ENCODE measurements at regions not wholly inside any gene's neighbourhood (a gene's known extent, or its start where the extent isn't known, plus 50 kb on each side); places are given as distances from the start of the nearest gene placed in this dataset.

DNA sequence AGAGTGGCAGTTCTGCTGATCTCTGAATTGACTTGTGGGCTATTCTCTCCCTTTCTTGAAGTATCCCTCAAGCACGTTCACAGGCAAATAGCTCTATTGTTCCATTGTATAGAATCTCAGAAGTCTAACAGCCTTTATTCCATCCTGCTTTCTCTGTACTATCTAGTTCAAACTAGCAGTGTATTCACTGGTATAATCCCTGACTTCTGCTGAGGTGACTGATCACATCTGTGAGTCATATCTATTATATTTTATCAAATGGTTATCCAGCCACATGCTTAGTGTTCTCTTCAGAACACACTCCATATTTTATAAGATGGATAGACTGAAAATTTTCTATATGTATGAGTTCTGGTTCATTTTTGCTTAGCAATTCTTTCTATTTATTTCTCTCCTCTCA, 866.1 kb downstream of the C12orf50 start:
- H3K4me3 Mint-ChIP-seq: no peak overlapping the region
- ChIA-PET CTCF (no interaction called here), POLR2A (no interaction called here)
- H3K36me3 Mint-ChIP-seq (ENCODE audit: low read depth): no peaks in the 10 kb centered on the region
- H3K4me1 Mint-ChIP-seq: no peaks in the 10 kb centered on the region
- no peak overlapping the region for H3K27ac Mint-ChIP-seq
- H3K27me3 Mint-ChIP-seq: no peaks in the 10 kb centered on the region
- H3K9me3 Mint-ChIP-seq: peaks cover 6% of the 10 kb centered on the region
- DNase-seq: no peak

GRCh38 chr12:87160848-87161601, 868.2 kb downstream of the C12orf50 start:
- CTCF ChIA-PET: no interaction called here

GRCh38 chr12:87157791-87158190, 871.4 kb downstream of the C12orf50 start:
- Mint-ChIP-seq H3K4me3 (no peak overlapping the region), H3K27me3 (no peaks in the 10 kb centered on the region), H3K4me1 (no peaks in the 10 kb centered on the region), H3K27ac (no peak overlapping the region), H3K9me3 (no peaks in the 10 kb centered on the region), H3K36me3 (ENCODE audit: low read depth) (no peaks in the 10 kb centered on the region)
- ChIA-PET CTCF (no interaction called here), POLR2A (no interaction called here)
- no peak for DNase-seq

More at GRCh38 chr12:87160848-87161601, 868.2 kb downstream of the C12orf50 start:
- H3K9me3 Mint-ChIP-seq: no peaks in the 10 kb centered on the region
- POLR2A ChIA-PET: no interaction called here
- no peak overlapping the region for H3K27ac Mint-ChIP-seq
- H3K27me3 Mint-ChIP-seq: no peaks in the 10 kb centered on the region
- no peaks in the 10 kb centered on the region for H3K4me1 Mint-ChIP-seq
- H3K36me3 Mint-ChIP-seq (ENCODE audit: low read depth): no peaks in the 10 kb centered on the region
- no peak for DNase-seq
- H3K4me3 Mint-ChIP-seq: no peak overlapping the region

DNA sequence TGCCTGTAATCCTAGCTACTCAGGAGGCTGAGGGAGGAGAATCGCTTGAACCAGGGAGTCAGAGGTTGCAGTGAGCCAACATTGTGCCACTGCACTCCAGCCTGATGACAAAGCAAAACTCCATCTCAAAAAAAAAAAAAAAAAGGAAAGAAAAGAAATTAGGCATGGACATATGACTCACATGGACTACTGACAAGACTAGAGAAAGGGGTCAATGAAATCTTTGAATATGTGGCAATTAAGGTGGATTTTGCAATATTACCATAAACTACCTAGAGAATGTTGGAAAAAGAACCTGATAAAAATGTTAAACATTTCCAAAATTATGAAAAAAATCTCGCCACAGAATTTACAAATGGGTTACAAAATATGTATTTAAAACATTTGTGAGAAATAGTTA, 873.6 kb downstream of the C12orf50 start:
- no peak for DNase-seq
- Mint-ChIP-seq H3K27me3 (no peaks in the 10 kb centered on the region), H3K27ac (no peak overlapping the region), H3K4me1 (no peaks in the 10 kb centered on the region), H3K36me3 (ENCODE audit: low read depth) (no peaks in the 10 kb centered on the region), H3K4me3 (no peak overlapping the region), H3K9me3 (peaks cover 4% of the 10 kb centered on the region)
- POLR2A ChIA-PET: no interaction called here
- CTCF ChIA-PET: no interaction called here

GRCh38 chr12:87152841-87153528, 876.2 kb downstream of the C12orf50 start:
- H3K9me3 Mint-ChIP-seq: peaks cover 9% of the 10 kb centered on the region
- POLR2A ChIA-PET: no interaction called here
- no peaks in the 10 kb centered on the region for H3K4me1 Mint-ChIP-seq
- CTCF ChIA-PET: no interaction called here
- H3K27me3 Mint-ChIP-seq: no peaks in the 10 kb centered on the region
- no peak overlapping the region for H3K27ac Mint-ChIP-seq
- no peak for DNase-seq
- no peaks in the 10 kb centered on the region for H3K36me3 Mint-ChIP-seq (ENCODE audit: low read depth)
- no peak overlapping the region for H3K4me3 Mint-ChIP-seq

GRCh38 chr12:87152075-87152474, 877.1 kb downstream of the C12orf50 start:
- ChIA-PET CTCF (no interaction called here), POLR2A (no interaction called here)
- no peak for DNase-seq
- no peaks in the 10 kb centered on the region for H3K36me3 Mint-ChIP-seq (ENCODE audit: low read depth)
- H3K27ac Mint-ChIP-seq: no peak overlapping the region
- H3K27me3 Mint-ChIP-seq: no peaks in the 10 kb centered on the region
- peaks cover 9% of the 10 kb centered on the region for H3K9me3 Mint-ChIP-seq
- no peak overlapping the region for H3K4me3 Mint-ChIP-seq
- H3K4me1 Mint-ChIP-seq: no peaks in the 10 kb centered on the region

DNA sequence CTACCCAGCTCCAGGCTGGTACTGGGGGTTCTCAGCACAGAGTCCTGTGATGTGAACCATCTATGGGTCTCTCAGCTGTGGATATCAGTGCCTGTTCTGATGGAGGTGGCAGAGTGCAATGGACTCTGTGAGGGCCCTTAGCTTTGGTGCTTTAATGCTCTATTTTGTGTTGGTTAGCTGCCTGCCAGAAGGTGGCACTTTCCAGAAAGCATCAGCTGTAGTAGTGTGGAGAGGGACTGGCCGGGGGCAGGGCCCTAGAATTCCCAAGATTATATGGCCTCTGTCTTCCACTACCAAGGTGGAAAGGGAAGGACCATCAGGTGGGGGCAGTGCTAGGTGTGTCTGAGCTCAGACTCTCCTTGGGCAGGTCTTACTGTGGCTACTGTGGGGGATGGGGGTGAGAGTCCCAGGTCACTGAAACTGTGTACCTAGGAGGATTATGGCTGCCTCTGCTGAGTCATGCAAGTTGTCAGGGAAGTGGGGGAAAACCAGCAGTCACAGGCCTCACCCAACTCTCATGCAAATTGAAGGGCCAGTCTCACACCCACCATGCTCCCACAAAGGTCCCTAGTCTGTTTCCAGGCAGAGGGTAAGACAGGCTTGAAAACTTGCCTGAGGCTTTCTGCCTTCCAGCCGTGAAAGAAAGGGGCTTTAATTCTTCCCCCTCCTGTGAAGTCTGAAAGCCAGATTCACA, 878.1 kb downstream of the C12orf50 start:
- H3K27me3 Mint-ChIP-seq: no peaks in the 10 kb centered on the region
- H3K4me1 Mint-ChIP-seq: no peaks in the 10 kb centered on the region
- H3K36me3 Mint-ChIP-seq (ENCODE audit: low read depth): no peaks in the 10 kb centered on the region
- no peak overlapping the region for H3K4me3 Mint-ChIP-seq
- DNase-seq: no peak
- CTCF ChIA-PET: no interaction called here
- peaks cover 9% of the 10 kb centered on the region for H3K9me3 Mint-ChIP-seq
- POLR2A ChIA-PET: no interaction called here
- H3K27ac Mint-ChIP-seq: no peak overlapping the region

DNA sequence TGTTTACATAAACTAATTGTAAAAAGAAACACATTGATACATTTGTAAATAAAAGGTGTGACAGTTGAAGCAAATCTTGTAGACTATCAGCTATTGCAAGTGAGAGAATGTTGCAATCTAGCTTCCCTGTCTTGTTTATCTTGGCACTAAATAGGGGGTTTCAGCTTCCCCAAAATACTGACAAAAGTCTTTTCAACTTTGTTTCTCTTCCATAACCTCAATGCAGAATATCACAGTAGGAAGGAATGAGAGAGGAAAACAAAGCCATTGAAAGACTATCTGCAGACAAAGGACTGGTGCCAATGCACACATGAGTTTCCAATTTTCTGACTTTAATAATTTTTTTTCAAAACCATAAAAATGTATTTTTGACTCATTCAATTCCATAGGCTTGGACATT, 886.2 kb upstream of the MGAT4C start:
- CTCF ChIA-PET: no interaction called here
- H3K36me3 Mint-ChIP-seq (ENCODE audit: low read depth): no peaks in the 10 kb centered on the region
- POLR2A ChIA-PET: no interaction called here
- H3K27me3 Mint-ChIP-seq: no peaks in the 10 kb centered on the region
- H3K9me3 Mint-ChIP-seq: peaks cover 6% of the 10 kb centered on the region
- no peak overlapping the region for H3K4me3 Mint-ChIP-seq
- H3K4me1 Mint-ChIP-seq: no peaks in the 10 kb centered on the region
- DNase-seq: no peak
- H3K27ac Mint-ChIP-seq: no peak overlapping the region

DNA sequence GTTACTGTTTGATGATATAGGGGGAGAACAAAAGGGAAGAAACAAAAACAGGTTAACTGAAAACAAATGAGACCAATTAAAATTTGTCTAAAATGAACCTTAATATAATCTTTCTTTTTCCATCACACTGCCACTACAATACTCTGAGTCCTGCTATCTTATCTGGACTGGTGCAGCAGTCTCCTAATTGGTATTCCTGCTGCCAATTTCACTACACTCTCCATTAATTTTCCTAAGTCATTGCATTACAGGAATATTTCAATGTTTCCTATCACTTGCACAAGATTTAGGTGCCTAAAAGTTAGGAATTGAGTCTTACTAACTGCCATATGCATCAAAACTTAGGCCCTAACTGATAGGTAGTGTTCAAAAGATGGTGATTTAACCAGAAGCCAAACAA, 884.9 kb upstream of the MGAT4C start:
- no peak for DNase-seq
- H3K36me3 Mint-ChIP-seq (ENCODE audit: low read depth): no peaks in the 10 kb centered on the region
- H3K27ac Mint-ChIP-seq: no peak overlapping the region
- H3K27me3 Mint-ChIP-seq: no peaks in the 10 kb centered on the region
- CTCF ChIA-PET: no interaction called here
- no peak overlapping the region for H3K4me3 Mint-ChIP-seq
- no peaks in the 10 kb centered on the region for H3K4me1 Mint-ChIP-seq
- H3K9me3 Mint-ChIP-seq: peaks cover 6% of the 10 kb centered on the region
- POLR2A ChIA-PET: no interaction called here

DNA sequence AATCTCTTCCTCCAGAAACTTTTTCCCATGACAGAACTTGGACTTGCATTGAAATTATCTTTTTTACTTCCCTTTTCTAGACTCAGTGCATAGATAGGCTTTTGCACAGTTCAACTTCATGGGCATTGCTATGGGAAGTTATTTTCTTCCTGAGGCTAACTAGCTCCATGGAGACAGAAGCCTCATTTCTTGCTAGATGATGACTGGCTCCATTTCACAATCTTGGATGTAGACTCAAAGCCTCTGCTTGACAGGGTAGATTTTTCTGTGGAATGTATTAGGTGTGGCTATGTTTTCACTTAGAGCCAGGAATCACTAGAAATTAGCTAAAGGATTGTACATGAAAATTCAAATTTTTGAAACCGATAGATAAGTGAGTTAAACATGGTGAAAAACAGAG, 884.1 kb upstream of the MGAT4C start:
- no peak overlapping the region for H3K4me3 Mint-ChIP-seq
- POLR2A ChIA-PET: no interaction called here
- H3K4me1 Mint-ChIP-seq: no peaks in the 10 kb centered on the region
- H3K9me3 Mint-ChIP-seq: peaks cover 6% of the 10 kb centered on the region
- H3K27me3 Mint-ChIP-seq: no peaks in the 10 kb centered on the region
- no peak overlapping the region for H3K27ac Mint-ChIP-seq
- DNase-seq: no peak
- no peaks in the 10 kb centered on the region for H3K36me3 Mint-ChIP-seq (ENCODE audit: low read depth)
- CTCF ChIA-PET: no interaction called here

DNA sequence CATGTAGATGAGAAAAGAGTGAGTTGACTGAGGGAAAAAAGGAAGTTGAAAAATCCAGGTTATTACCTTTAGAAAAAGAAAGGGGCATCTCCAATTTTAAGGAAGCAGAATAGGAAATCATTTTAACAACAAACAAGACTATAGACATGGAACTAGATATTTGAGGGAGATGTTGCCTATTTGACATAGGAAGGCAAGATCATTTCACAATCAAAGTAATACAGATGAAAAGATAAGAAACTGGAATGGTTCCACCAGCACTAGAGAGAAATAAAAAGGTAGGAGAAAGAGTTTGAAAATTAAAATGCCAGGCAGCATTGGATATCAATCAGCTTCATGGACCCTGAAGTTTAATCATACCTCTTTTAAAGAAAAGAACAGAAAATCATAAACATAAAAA, 881.0 kb upstream of the MGAT4C start:
- H3K36me3 Mint-ChIP-seq (ENCODE audit: low read depth): no peaks in the 10 kb centered on the region
- no peaks in the 10 kb centered on the region for H3K4me1 Mint-ChIP-seq
- no peak for DNase-seq
- no peak overlapping the region for H3K4me3 Mint-ChIP-seq
- ChIA-PET POLR2A (no interaction called here), CTCF (no interaction called here)
- H3K9me3 Mint-ChIP-seq: peaks cover 4% of the 10 kb centered on the region
- no peaks in the 10 kb centered on the region for H3K27me3 Mint-ChIP-seq
- H3K27ac Mint-ChIP-seq: no peak overlapping the region

DNA sequence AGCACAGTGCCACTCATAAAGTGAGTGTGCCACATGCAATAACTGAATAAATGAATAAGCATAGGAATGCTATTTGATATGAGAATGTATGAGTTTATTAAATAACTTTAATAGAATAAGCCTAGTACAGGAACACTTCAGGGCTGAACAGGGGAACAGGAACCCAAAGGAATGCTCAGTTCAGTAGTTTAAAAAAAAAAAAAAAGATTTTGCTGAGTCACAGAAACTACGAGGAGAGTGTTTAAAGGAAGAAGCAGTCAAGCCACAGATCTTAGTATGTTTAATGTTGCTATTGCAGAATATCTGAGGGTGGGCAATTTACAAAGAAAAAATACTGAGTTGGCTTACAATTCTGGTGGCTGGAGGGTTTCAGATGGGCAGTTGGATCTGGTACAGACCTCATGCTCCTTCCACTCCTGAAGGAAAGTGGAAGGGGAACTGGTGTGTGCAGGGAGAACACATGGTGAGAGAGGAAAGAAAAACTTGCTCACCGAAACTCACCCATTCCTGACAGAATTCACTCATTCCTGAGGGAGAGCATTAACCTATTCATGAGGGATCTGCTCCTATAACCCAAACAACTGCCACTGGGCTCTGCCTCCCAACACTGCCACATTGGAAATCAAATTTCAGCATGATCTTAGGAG, 880.3 kb upstream of the MGAT4C start:
- Mint-ChIP-seq H3K4me1 (no peaks in the 10 kb centered on the region), H3K36me3 (ENCODE audit: low read depth) (no peaks in the 10 kb centered on the region), H3K4me3 (no peak overlapping the region), H3K9me3 (peaks cover 4% of the 10 kb centered on the region), H3K27me3 (no peaks in the 10 kb centered on the region), H3K27ac (no peak overlapping the region)
- no peak for DNase-seq
- POLR2A ChIA-PET: no interaction called here
- CTCF ChIA-PET: no interaction called here

DNA sequence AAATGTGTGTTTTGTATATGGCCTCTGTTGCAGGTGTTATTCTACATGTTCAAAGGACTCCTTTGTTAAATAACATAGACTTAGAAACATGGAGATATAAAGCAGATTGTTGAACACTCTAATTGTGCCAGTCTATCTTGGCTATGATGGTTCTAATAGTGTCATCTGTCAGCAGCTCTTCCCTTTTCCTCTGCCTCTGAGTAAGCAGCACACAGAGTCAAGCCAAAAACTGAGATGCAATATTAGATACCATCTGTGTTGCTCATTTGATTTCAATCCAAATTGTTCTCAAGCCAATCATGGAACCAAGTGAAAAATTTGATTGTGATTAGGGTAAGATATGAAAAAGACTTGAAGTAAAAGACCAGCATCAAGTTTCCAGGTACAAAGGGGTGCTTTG, 871.1 kb upstream of the MGAT4C start:
- Mint-ChIP-seq H3K27ac (no peak overlapping the region), H3K36me3 (ENCODE audit: low read depth) (no peaks in the 10 kb centered on the region), H3K27me3 (no peaks in the 10 kb centered on the region), H3K4me1 (no peaks in the 10 kb centered on the region), H3K4me3 (no peak overlapping the region), H3K9me3 (peaks cover 9% of the 10 kb centered on the region)
- POLR2A ChIA-PET: no interaction called here
- no peak for DNase-seq
- CTCF ChIA-PET: no interaction called here

All from activated CD4-positive, alpha-beta memory T cell treated with anti-CD3 and anti-CD28 coated beads, Interleukin-2, amount 10 ng/mL, durations not matched to agents 7 days and 5 days (primary cell).